Left renal cortex interstitium (tissue), 4 donors: ENCODE measurements at regions not wholly inside any gene's neighbourhood (a gene's known extent, or its start where the extent isn't known, plus 50 kb on each side); places are given as distances from the start of the nearest gene placed in this dataset.

ENCODE experiments used
- DNase-seq, 4 donors: peaks; one replicate each; pipeline ENCODE4 v3.0.0-alpha.2; 2013; ENCODE audit warnings: low read depth in 4 of 4, low spot score in 2 of 4, missing footprints in 1 of 4

DNA sequence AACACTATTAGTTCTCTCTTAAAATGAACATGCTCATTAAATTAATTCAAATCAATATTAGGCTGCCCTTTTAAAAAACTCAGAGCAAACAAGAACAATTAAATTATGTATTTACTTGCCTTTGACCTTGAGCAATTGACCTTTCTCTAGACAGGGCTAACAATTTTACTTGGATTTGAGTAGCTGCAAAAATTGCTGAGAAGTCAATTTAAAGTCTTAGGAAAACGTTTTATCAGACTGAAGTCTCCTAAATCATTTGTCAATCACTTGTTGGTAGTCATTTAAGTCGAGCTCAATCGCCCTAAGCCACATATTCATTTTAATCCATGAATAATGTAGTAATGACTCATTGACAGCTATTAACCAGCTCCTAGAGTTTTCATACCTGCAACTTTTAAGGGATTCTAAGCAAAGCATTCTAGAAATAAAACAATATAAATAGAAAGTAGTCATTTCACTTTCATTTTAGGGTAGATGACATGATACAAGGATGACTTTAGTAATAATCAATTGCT, 84.9 kb upstream of the SEC61G start:
- DNase-seq = no peak

DNA sequence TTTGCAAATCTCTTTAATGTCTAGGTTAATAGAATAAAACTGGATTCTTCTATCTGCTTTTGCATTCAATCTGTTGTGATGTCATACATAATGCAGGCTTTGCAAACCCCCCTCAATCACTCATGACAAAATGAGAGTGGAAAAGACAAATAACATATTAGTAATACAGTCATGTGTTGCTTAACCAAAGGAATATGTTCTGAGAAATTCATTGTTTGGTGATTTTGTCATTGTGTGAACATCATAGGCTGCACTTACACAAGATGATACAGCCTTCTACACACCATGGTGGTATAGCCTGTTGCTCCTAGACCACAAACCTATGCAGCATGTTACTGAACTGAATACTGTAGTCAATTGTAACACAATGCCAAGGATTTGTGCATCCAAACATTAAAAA, 87.3 kb upstream of the SEC61G start:
- DNase-seq = no peak

DNA sequence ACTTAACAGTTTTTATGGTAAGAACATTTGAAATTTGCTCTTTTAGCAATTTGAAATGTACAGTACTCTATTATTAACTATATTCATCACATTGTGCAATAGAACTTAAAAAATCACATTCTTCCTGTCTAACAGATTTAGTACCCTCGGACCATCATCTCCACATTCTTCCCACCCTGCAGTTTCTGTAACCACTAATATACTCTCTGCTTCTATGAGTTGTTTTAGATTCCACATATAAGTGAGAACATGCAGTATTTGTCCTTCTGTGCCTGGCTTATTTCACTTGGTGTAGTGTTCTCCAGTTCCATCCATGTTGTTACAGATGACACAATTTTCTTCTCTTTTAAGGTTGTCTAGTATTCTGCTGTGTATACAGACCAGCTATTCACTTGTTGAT, 88.9 kb upstream of the SEC61G start:
- DNase-seq = no peak

DNA sequence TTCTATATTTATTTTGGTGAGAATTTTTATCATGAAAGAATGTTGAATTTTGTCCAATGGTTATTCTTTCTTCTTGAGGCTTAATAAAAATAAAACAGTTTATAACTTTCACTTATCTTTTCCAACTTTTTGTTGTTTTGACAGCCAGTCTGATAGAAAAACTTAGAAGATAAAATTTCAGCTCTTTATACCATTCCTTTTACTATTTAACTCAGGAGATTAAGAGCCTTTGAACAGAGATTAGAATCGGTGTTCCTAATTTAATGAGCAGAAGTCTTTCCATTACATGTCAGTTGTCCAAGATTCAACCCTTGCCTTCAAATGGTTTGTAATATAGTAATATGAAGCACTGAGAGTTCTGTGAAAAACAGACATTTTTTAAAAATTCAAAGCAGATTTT, 97.8 kb upstream of the SEC61G start:
- DNase-seq = no peak

DNA sequence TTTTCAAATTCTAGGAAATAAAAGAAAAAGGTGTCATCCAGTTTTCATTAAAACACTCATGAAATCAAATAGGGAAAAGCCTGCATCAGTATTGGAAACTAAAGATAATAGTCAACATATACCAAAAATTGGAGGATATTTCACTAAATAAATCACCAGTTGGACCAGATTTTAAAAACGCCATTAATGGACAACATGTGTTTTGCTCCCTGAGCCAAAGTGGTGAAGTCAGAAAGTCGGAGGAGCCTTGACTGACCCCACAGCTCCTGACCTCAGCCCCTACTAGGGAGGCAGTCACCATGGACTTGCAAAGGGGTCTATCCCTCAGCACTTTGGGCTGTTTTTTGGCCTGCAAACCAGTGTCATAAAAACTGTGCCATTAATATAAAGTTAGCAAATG, 98.3 kb upstream of the SEC61G start:
- DNase-seq = no peak

DNA sequence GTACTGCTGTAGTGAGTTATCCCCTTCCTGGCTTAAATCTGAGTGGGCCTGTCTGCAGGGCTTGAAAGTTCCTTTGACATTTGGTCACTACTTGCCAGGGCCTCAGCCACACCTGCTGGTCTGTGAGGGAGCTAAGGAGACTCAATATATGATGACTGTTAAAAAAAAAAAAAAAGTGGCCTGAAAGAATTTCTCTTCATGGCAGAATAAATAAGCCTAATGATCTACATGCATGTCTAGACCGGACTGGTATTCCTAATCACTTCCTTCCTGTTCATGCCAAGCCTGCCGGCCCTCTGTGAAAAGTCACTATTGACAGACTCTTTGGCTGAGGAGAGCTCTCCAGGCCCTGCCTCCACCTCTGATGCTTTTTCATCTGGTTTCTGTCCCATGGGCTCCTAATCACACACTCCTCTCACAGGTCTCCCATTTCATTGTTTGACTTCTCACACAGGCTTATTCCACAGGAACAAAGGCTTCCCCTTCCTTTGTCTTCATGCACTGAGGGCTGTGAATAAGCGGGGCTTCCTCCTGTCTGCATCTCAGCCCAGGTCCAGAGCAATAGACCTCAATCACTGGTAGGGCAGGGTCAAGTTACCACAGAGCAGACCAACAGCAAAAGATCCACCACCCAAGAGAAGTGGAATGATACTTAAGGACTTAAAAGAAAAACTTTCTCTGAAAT, 99.1 kb upstream of the SEC61G start:
- DNase-seq = no peak

DNA sequence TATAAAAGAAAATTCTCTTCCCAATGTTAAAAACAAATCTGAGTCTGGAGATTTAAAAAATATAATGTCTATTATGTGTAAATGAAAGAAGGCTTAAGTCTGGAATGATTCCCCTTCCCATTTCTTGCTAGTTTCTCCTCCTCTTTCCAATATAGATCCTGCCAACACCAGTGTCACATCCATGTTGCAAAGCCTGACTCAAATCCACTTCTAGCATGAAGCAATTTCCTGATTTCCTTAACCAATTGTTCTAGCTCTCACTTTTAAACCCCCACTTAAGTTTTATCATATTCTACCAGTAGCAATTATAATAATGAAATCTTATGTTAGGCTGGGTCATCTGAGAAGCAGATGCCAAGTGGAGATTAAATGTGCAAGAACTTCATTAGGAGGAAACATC, 100.1 kb upstream of the SEC61G start:
- no peak for DNase-seq

DNA sequence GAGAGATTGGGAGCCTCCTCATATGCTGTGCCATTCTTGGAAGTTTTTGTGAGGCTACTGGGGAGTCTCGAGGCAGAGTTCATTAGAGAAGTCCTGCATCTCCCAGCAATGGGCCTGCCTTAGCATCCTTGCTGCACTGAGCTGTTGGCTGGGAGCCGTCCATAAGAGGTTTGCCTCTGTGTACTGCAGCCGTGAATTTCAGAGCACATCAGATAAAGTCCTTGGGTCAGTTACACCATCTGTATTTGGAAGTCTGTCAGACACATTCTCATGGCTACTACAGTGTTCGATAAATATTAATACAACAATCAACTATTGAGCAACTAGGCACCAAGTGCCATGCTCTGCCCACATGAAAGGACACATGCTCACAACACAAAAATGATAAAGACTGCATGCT, 100.5 kb upstream of the SEC61G start:
- DNase-seq = no peak

DNA sequence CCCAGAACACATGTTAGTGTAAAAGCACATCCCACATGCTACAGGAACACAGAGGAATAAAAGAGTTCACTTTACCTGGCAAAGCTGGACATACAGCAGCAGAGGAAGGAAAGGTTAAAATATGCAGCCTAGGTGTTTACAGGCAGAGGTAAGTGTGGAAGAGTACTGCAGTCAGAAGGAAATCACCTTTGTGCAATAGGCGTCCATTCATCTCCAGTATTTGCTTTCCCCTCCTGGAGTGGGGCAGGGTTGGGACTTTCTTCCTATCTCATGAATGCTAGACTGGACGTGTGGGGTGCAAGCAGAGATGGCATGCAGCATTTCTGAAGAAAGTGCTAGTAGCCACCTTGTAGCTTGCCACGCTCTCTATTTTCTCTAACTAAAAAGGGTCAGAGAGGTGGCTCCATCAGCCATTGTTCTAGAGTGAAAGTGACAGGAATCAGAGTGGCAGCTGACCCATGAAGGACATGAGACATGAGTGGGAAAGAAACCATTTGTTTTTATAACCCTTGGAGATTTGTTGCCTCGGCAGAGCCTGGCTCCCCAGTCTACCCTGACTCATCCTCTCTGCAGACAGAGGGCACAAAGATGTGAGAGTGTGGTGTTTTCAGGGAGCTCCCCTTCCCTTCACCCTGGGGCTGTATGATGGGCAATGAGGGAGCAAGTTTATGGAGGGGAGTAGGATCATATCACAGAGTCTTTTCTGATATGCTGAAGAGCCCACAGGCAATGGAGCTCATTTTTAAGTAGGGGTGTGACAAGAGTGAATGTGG, 101.2 kb upstream of the SEC61G start:
- no peak for DNase-seq

DNA sequence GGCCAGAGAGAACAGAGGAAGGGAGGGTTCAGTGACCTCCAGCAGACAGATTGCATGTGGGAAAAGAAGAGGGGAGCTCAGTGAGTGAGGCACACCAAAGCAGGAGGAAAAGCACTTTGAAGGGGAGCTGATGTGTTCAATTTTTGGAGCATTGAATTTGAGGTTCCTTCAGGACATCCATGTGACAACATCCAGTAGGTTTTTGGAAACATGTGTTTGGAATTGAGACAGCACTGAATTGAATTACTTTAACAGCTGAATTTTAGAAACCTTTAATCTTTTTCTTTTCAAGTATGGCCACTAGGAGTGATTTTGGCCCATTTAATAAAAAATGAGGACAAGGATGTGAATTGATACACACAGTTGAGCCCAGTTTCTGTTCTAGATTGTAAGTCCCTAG, 101.8 kb upstream of the SEC61G start:
- no peak for DNase-seq

DNA sequence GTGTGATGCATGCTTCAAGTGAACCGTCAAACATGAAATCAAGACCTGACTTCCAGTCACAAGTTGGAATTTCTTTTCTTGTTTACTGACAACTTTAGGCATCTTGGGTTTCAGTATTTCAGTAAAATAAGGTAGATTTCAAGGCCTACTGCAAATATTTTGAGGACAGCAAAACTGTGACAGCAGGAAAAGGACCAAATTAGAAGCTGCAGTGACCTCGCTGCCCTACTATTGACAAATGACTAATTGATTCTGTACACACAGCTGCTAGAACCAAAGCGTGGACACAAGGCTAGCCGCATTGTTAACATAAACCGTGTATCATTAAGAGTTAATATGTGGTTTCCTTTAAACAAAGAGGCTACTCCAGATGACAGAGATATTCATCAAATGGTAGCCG, 105.7 kb upstream of the SEC61G start:
- no peak for DNase-seq

DNA sequence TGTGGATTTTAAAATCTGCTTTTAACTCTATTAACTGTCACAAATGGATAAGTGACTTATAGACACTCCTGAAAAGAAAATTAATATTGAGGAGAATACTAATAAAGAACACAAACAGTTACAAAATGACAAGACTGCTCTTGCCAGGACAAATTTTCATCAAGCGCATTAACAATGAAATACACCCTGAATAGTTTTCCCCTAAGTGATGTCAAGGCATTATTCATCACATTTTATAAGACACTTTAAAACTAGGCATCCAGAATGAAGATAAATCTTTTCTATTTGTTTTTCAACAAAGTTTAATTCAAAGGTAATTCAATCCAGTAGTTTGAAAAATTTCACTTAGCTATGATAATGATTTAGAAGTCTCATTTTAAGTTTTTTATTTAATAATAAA, 110.5 kb upstream of the SEC61G start:
- no peak for DNase-seq

DNA sequence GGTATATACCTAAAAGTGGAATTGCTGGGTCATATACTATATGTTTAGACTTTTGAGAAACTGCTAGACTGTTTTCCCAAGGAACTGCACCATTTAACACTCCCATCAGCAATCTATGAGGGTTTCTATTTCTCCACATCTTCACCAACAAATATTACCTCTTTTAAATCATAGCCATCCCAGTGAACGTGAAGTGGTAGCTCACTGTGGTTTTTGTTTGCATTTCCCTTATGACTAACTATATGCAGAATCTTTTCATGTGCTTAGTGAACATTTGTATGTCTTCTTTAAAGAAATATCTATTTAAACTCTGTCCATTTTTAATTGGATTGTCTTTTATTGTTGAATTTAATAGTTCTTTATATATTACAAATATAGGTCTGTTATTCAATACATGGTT, 115.8 kb upstream of the SEC61G start:
- no peak for DNase-seq

DNA sequence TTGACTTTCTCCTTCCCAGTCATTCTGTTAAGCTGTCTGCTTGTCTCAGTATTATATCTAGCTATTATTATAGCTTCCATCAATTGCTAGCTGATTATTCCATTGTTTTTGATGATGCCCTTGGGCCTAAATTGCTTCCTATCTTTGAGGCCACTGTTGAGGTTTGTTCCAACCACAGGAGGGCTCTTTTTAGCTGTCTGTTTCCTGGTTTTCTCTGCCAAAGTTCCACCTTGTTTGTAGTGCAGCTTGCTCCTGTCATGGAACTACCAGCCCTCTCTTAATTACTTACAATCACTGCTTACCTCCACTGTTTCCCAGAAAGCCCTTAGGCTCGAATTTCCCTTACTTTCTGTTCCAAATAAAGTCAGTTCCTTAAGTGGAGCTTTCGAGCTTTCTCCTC, 118.7 kb upstream of the SEC61G start:
- no peak for DNase-seq

DNA sequence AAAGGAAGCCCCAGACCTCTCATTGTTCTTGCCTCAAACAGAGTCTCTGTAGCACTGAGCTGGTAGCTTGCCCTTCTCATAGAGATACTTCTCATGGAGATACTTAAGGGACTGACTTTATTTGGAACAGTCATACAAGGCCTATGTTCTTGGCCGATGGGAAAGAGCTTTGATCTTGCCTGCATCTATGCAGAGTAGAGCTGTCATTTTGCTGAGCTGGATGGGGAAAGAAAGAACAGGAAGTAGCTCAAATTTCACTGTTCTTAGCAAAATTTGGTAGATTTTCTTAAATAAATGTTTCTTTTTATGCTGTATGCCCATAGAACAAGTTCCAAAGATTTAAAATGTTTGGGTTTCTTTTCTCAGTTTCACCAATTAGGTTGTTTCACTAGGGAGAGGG, 119.3 kb upstream of the SEC61G start:
- no peak for DNase-seq

DNA sequence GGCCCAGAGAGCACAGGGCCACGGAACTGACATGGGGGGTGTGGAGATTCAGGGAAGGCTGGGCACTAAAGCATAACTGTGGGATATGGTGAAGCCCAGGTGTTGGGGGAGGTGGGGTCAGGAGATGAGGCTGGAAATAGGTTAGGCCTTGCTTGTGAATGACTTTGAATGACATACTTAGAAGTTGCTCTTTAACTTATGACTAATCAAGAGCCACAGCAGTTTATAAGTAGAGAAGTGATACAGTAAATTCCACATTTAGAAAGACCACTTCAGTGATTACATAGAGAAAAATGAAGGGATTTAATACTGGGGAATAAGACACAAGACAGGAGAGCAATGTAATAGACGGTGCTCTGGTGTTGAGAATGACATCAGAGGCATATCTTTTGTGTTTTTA, 120.8 kb upstream of the SEC61G start:
- DNase-seq = no peak

DNA sequence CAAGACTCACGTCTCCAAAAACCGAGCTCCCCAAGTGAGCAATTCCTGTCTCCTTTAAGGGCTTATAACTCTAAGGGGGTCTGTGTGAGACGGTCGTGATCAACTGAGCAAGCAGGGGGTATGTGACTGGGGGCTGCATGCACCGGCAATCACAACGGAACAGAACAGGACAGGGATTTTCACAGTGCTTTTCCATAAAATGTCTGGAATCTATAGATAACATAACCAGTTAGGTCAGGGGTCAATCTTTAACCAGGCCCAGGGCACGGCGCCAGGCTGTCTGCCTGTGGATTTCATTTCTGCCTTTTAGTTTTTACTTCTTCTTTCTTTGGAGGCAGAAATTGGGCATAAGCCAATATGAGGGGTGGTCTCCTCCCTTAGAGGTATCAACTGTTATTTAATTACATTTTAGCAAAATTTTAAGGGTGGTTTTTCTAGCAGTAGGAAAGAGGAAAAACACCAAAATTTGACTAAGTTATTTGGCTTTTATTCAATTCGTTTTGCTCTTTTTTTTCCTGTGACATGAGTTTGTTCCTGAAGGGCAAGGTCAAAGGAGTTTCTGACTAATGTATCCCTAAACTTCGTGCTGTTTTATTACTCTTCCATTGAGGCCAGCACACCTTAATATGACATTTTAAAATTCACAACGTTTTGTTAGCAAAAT, 121.4 kb upstream of the SEC61G start:
- no peak for DNase-seq

DNA sequence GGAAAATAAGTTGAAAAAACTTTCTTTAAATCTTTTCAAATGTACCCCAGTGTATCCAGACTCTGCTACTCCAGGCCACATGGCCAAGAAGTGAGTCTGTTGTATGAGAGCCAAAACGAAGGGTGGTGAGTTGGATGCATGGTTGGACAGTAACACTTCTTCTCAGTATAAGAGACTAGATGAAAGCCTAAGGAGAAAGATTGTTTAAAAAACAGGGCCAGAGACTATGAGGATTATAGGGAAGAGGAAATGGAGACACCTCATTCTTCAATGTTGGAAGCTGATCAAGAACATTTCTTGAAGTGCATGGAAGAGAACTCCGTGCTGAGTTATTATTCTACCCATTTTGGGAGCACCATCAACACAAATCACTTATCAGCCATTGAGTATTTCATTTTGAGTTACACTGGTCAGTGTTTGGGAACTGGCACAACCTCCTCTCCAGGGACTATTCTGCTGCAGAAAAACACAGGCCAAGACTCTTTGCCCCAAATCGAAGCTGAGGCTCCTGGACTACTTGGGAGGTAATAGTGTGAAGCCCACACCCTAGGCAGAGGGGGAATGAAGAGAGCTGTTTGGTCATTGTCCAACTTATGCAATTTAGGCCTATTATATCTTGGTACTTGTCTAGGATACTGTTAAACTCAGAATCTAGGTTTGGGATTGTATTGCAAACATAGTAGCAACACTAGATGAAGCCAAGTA, 123.0 kb upstream of the SEC61G start:
- no peak for DNase-seq

DNA sequence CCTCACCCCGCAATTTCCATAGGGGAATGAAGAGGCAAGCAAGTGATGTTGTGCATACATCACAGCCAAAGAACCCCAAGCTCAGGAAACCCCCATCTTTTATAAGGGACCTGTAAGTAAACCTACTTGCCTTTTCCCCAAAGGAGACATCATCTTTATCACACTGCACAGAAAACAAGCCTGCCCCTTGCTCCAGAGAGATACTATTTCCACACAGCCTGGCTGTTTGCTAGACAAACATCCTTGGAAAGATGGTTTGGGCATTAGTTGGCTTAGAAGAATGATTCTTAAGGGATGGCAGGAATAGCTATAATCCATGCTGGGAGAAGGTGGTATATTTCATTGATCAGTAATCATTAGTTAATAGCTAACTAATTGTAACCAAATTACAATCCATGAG, 123.7 kb upstream of the SEC61G start:
- no peak for DNase-seq

DNA sequence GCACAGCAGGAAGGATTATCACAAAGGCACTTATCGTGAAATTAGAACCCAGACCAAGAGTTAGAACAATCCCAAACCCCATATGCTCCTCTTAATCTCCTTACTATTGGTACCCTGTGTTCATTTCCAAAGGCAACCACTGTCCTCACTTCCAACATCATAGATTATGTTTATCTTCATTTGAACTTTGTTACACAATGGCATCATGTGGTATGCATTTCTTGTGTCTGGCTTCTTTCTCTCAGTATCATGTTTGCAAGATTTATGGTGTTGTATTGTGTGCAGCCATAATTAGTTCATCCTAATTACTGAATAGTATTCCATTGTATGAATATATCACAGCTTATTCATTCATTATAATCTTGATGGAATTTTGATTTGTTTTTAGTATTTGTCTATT, 124.6 kb upstream of the SEC61G start:
- DNase-seq = no peak

DNA sequence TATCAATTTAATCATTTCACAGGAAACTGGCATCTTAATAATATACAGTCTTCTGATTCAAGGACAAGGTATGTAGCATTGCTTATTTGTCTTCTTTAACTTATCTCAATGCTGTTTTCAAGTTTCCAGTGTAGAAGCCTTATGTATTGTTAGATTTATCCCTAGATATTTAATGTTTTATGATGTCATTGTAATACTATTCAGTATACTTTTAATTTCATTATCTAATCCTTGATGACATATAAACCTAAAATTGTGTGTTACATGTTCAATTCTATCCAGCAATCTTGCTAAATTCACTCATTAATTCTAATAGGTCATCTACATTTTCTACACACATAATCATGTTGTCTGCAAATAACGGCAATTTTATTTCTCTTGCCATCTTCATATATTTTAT, 126.3 kb upstream of the SEC61G start:
- no peak for DNase-seq
